HCT116 (cell line): ENCODE measurements at regions not wholly inside any gene's neighbourhood (a gene's known extent, or its start where the extent isn't known, plus 50 kb on each side); places are given as distances from the start of the nearest gene placed in this dataset.

Experiments
- ATAC-seq: fragments of 200-7000 bp; cut with Tn5 transposase; 2 replicates; pipeline ENCODE4 v1.9.1; 2020; ENCODE audit warnings: mild to moderate bottlenecking, moderate library complexity
- BruUV-seq: library from RNA; stranded (reverse); fragments of 400-500 nt; replicated peaks from 2 replicates; lab custom pipeline; 2021; lab: Mats Ljungman, UMichigan
- CTCF ChIA-PET: fragments of 300-600 bp; sonication (Branson Sonifier 250); formaldehyde crosslinking; loops from one replicate; lab custom pipeline; 2021; ENCODE audit warnings: antibody characterized with exemption; lab: Charles Lee
- POLR2A ChIA-PET: fragments of 300-600, 350-600 bp; sonication (Branson Sonifier 250); formaldehyde crosslinking; loops from one replicate; lab custom pipeline; 2021; ENCODE audit warnings: antibody characterized with exemption; lab: Charles Lee
- RAD21 ChIA-PET, 2 experiments: fragments of 300-600 bp; sonication (Branson Sonifier 250); formaldehyde crosslinking; loops; one replicate each; lab custom pipeline; 2023; ENCODE audit warnings: low total read pairs in 2 of 2; ENCODE audit not compliant: uncharacterized antibody in 2 of 2, unreplicated experiment in 2 of 2, low non-redundant PET in 1 of 2; lab: Charles Lee
- DNase-seq: peaks from one replicate; pipeline ENCODE4 v3.0.0-alpha.2; 2010; ENCODE audit warnings: low read depth, low spot score
- H2AFZ ChIP-seq: fragments of 200-600 bp; shearing (Covaris generic), sonication (generic); 2 replicates; pipeline ENCODE4 v1.6.1; 2017; ENCODE audit warnings: low read depth, mixed run types, mixed read lengths, antibody characterized with exemption, low read length; ENCODE audit not compliant: poor library complexity, severe bottlenecking
- H3K27ac ChIP-seq: 2 replicates; pipeline ENCODE4 v1.5.1; 2012; ENCODE audit warnings: low read depth, low read length
- H3K27me3 ChIP-seq: fragments of 200-600 bp; sonication (generic); 2 replicates; pipeline ENCODE4 v1.6.1; 2016; ENCODE audit warnings: mixed run types, low read length, mixed read lengths; ENCODE audit not compliant: insufficient read depth
- H3K36me3 ChIP-seq, 2 experiments: fragments of 200-500 bp in 1 of 2; fragments of 200-600 bp in 1 of 2; sonication (Bioruptor generic) in 1 of 2; sonication (generic) in 1 of 2; 2 replicates each; pipeline versions ENCODE4 v1.5.1 to v1.6.1; 2014 to 2016; ENCODE audit warnings: low read length in 2 of 2, inconsistent platforms in 1 of 2, mixed read lengths in 1 of 2, mixed run types in 1 of 2; ENCODE audit not compliant: insufficient read depth in 2 of 2, control insufficient read depth in 1 of 2
- H3K4me1 ChIP-seq, 2 experiments: fragments of 200-600 bp in 1 of 2; sonication (generic) in 1 of 2; 2 replicates each; pipeline versions ENCODE4 v1.5.1 to v1.6.1; 2012 to 2017; ENCODE audit warnings: low read length in 2 of 2, inconsistent platforms in 1 of 2, mild to moderate bottlenecking in 1 of 2, mixed read lengths in 1 of 2, mixed run types in 1 of 2, moderate library complexity in 1 of 2; ENCODE audit not compliant: insufficient read depth in 2 of 2, control insufficient read depth in 1 of 2
- H3K4me2 ChIP-seq: fragments of 200-600 bp; sonication (generic); 2 replicates; pipeline ENCODE4 v1.6.1; 2017; ENCODE audit warnings: mixed run types, low read length, mixed read lengths
- H3K4me3 ChIP-seq, 2 experiments: fragments of 200-600 bp in 1 of 2; sonication (generic) in 1 of 2; replicated peaks in 1 of 2; 2 replicates each; pipeline ENCODE4 v1.5.1; 2011 to 2016; ENCODE audit warnings: low read length in 2 of 2, control low read depth in 1 of 2, low read depth in 1 of 2, mild to moderate bottlenecking in 1 of 2, mixed read lengths in 1 of 2, mixed run types in 1 of 2
- H3K79me2 ChIP-seq: fragments of 200-600 bp; sonication (generic); 2 replicates; pipeline ENCODE4 v1.6.1; 2017; ENCODE audit warnings: mild to moderate bottlenecking, mixed run types, low read length, moderate library complexity, mixed read lengths; ENCODE audit not compliant: insufficient read depth
- H3K9ac ChIP-seq: fragments of 200-600 bp; sonication (generic); 2 replicates; pipeline ENCODE4 v1.6.1; 2016; ENCODE audit warnings: low read length, mixed read lengths
- H3K9me2 ChIP-seq: fragments of 200-600 bp; sonication (generic), shearing (Covaris generic); 2 replicates; pipeline ENCODE4 v1.6.1; 2017; ENCODE audit warnings: mixed run types, mild to moderate bottlenecking, moderate library complexity; ENCODE audit not compliant: insufficient read depth
- H3K9me3 ChIP-seq, 2 experiments: fragments of 200-500 bp in 1 of 2; fragments of 200-600 bp in 1 of 2; sonication (Bioruptor generic) in 1 of 2; sonication (generic) in 1 of 2; 2 replicates each; pipeline ENCODE4 v1.6.1; 2014 to 2017; ENCODE audit warnings: low read length in 2 of 2, mixed read lengths in 2 of 2, inconsistent platforms in 1 of 2, low read depth in 1 of 2, mild to moderate bottlenecking in 1 of 2, mixed run types in 1 of 2, moderate library complexity in 1 of 2; ENCODE audit not compliant: control insufficient read depth in 1 of 2, insufficient read depth in 1 of 2
- H4K20me1 ChIP-seq: fragments of 200-600 bp; sonication (generic), shearing (Covaris generic); 2 replicates; pipeline ENCODE4 v1.6.1; 2017; ENCODE audit warnings: mixed run types, mild to moderate bottlenecking, moderate library complexity; ENCODE audit not compliant: insufficient read depth
- CEBPB ChIP-seq: IDR thresholded peaks from 2 replicates; pipeline ENCODE4 v1.6.1; 2012; ENCODE audit warnings: low read depth
- EGR1 ChIP-seq: IDR thresholded peaks from 2 replicates; pipeline ENCODE4 v1.6.1; 2012; ENCODE audit warnings: low read depth
- ELF1 ChIP-seq: IDR thresholded peaks from 2 replicates; pipeline ENCODE4 v1.6.1; 2012; ENCODE audit warnings: low read depth, borderline replicate concordance
- EZH2phosphoT487 ChIP-seq: fragments of 200-600 bp; IDR thresholded peaks from 2 replicates; pipeline ENCODE4 v1.6.1; 2018; ENCODE audit warnings: antibody characterized with exemption, borderline replicate concordance
- FOSL1 ChIP-seq: IDR thresholded peaks from 2 replicates; pipeline ENCODE4 v1.6.1; 2012; ENCODE audit warnings: low read depth
- MAX ChIP-seq: IDR thresholded peaks from 2 replicates; pipeline ENCODE4 v1.6.1; 2012
- POLR2AphosphoS5 ChIP-seq: IDR thresholded peaks from 2 replicates; pipeline ENCODE4 v1.6.1; 2011; ENCODE audit warnings: mild to moderate bottlenecking, low read depth, low read length, moderate library complexity
- TCF7L2 ChIP-seq: IDR thresholded peaks from 2 replicates; pipeline ENCODE4 v1.7.0; 2011; ENCODE audit warnings: borderline replicate concordance, inconsistent platforms; ENCODE audit not compliant: insufficient read depth, insufficient read length; ENCODE audit errors: extremely low read depth
- YY1 ChIP-seq: IDR thresholded peaks from 2 replicates; pipeline ENCODE4 v1.6.1; 2011; ENCODE audit warnings: low read length, low read depth, moderate library complexity, mild to moderate bottlenecking; ENCODE audit not compliant: insufficient replicate concordance; ENCODE audit errors: extremely low read depth
- ZFX ChIP-seq: fragments of 450-650 bp; IDR thresholded peaks from 2 replicates; pipeline ENCODE4 v1.6.1; 2017
- ZNF274 ChIP-seq: fragments of 200-500 bp; sonication (Bioruptor generic); IDR thresholded peaks from 2 replicates; pipeline ENCODE4 v1.6.1; 2014; ENCODE audit warnings: mild to moderate bottlenecking, low read depth, low read length, inconsistent platforms
- intact Hi-C: fragments of 100-400 bp; cut with micrococcal nuclease; formaldehyde crosslinking; loops from 2 replicates; pipeline ENCODE4 v1.10.0; 2022
- TF ChIP-seq, protein P1 (sequence below): IDR thresholded peaks from 2 replicates; pipeline ENCODE4 v1.6.1; 2012; ENCODE audit warnings: low read depth
- TF ChIP-seq, protein P2 (sequence below), 3 experiments: fragments of 200-600 bp in 1 of 3; sonication (generic) in 1 of 3; IDR thresholded peaks in 2 of 3; conservative IDR thresholded peaks in 1 of 3; 2 replicates each; pipeline ENCODE4 v1.5.1; 2012 to 2017; ENCODE audit warnings: low read depth in 2 of 3, low read length in 2 of 3, antibody characterized with exemption in 1 of 3, borderline replicate concordance in 1 of 3, control low read depth in 1 of 3, mild to moderate bottlenecking in 1 of 3, mixed read lengths in 1 of 3, mixed run types in 1 of 3, moderate library complexity in 1 of 3; ENCODE audit not compliant: insufficient read depth in 1 of 3
- TF ChIP-seq, protein P3 (sequence below): IDR thresholded peaks from 2 replicates; pipeline ENCODE4 v1.6.1; 2011; ENCODE audit warnings: mild to moderate bottlenecking, low read length, moderate library complexity; ENCODE audit not compliant: insufficient replicate concordance; ENCODE audit errors: extremely low read depth
- TF ChIP-seq, protein P4 (sequence below): IDR thresholded peaks from 2 replicates; pipeline ENCODE4 v1.6.1; 2012

DNA sequence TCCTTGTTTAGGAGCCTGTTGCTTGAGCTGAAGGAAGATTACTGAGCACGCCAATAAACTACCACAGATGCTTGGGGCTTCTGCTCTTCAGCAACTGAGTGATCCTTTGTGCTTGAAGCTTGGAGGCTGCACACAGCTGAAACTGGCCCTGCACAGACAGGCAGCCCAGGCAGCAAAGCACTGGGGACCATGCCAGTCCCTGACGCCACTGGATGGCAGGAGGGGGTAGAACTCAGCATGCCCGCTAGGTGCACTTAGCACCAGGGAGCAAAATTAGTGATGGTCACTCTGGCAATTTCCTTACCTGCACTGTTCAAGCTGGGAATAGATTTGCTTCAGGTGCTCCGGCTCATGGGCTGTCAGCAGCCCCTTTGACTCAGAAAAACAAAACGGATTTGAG, 91.5 kb downstream of the FAM50B start:
- H3K79me2 ChIP-seq: no peaks in the 10 kb centered on the region
- DNase-seq (no peak), ATAC-seq (no peak)
- ChIA-PET RAD21 (no interaction called here), POLR2A (no interaction called here), CTCF (no interaction called here)
- no peaks in the 10 kb centered on the region for H3K27me3 ChIP-seq
- no peak overlapping the region for H3K4me2 ChIP-seq
- no peaks in the 10 kb centered on the region for H3K9me2 ChIP-seq
- intact Hi-C loops: no loop called here
- no TSS peak for BruUV-seq
- H2AFZ ChIP-seq: no peak overlapping the region
- TF ChIP-seq, protein P1, sequence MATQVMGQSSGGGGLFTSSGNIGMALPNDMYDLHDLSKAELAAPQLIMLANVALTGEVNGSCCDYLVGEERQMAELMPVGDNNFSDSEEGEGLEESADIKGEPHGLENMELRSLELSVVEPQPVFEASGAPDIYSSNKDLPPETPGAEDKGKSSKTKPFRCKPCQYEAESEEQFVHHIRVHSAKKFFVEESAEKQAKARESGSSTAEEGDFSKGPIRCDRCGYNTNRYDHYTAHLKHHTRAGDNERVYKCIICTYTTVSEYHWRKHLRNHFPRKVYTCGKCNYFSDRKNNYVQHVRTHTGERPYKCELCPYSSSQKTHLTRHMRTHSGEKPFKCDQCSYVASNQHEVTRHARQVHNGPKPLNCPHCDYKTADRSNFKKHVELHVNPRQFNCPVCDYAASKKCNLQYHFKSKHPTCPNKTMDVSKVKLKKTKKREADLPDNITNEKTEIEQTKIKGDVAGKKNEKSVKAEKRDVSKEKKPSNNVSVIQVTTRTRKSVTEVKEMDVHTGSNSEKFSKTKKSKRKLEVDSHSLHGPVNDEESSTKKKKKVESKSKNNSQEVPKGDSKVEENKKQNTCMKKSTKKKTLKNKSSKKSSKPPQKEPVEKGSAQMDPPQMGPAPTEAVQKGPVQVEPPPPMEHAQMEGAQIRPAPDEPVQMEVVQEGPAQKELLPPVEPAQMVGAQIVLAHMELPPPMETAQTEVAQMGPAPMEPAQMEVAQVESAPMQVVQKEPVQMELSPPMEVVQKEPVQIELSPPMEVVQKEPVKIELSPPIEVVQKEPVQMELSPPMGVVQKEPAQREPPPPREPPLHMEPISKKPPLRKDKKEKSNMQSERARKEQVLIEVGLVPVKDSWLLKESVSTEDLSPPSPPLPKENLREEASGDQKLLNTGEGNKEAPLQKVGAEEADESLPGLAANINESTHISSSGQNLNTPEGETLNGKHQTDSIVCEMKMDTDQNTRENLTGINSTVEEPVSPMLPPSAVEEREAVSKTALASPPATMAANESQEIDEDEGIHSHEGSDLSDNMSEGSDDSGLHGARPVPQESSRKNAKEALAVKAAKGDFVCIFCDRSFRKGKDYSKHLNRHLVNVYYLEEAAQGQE: no peak
- TF ChIP-seq ZNF274: no peak
- TF ChIP-seq CEBPB: no peak
- TF ChIP-seq EZH2phosphoT487: no peak
- no peak for TF ChIP-seq FOSL1
- TF ChIP-seq, protein P2, sequence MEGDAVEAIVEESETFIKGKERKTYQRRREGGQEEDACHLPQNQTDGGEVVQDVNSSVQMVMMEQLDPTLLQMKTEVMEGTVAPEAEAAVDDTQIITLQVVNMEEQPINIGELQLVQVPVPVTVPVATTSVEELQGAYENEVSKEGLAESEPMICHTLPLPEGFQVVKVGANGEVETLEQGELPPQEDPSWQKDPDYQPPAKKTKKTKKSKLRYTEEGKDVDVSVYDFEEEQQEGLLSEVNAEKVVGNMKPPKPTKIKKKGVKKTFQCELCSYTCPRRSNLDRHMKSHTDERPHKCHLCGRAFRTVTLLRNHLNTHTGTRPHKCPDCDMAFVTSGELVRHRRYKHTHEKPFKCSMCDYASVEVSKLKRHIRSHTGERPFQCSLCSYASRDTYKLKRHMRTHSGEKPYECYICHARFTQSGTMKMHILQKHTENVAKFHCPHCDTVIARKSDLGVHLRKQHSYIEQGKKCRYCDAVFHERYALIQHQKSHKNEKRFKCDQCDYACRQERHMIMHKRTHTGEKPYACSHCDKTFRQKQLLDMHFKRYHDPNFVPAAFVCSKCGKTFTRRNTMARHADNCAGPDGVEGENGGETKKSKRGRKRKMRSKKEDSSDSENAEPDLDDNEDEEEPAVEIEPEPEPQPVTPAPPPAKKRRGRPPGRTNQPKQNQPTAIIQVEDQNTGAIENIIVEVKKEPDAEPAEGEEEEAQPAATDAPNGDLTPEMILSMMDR (IDR thresholded peaks at IDR 0.05 in 2 of 3, conservative IDR thresholded peaks at IDR 0.05 in 1 of 3; ENCODE audit: borderline replicate concordance in 1 of 3, insufficient read depth in 1 of 3, low read depth in 2 of 3, low read length in 2 of 3): no peak
- no peak for TF ChIP-seq POLR2AphosphoS5
- no peak for TF ChIP-seq TCF7L2
- no peak for TF ChIP-seq YY1
- TF ChIP-seq, protein P3, sequence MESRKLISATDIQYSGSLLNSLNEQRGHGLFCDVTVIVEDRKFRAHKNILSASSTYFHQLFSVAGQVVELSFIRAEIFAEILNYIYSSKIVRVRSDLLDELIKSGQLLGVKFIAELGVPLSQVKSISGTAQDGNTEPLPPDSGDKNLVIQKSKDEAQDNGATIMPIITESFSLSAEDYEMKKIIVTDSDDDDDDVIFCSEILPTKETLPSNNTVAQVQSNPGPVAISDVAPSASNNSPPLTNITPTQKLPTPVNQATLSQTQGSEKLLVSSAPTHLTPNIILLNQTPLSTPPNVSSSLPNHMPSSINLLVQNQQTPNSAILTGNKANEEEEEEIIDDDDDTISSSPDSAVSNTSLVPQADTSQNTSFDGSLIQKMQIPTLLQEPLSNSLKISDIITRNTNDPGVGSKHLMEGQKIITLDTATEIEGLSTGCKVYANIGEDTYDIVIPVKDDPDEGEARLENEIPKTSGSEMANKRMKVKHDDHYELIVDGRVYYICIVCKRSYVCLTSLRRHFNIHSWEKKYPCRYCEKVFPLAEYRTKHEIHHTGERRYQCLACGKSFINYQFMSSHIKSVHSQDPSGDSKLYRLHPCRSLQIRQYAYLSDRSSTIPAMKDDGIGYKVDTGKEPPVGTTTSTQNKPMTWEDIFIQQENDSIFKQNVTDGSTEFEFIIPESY: no peak
- TF ChIP-seq ZFX: no peak
- TF ChIP-seq MAX: no peak
- no peak for TF ChIP-seq EGR1
- TF ChIP-seq ELF1: no peak
- TF ChIP-seq, protein P4, sequence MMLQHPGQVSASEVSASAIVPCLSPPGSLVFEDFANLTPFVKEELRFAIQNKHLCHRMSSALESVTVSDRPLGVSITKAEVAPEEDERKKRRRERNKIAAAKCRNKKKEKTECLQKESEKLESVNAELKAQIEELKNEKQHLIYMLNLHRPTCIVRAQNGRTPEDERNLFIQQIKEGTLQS: no peak
- no peak overlapping the region for H3K27ac ChIP-seq
- H4K20me1 ChIP-seq: no peaks in the 10 kb centered on the region
- no peak overlapping the region for H3K9ac ChIP-seq
- H3K9me3 ChIP-seq: no peaks in the 10 kb centered on the region
- no peaks in the 10 kb centered on the region for H3K36me3 ChIP-seq
- peaks cover 0 to 18% of the 10 kb centered on the region in 2 experiments; a peak in 2 of 4 replicates for H3K4me1 ChIP-seq
- H3K4me3 ChIP-seq: no peak overlapping the region
